Gastroesophageal sphincter (tissue), 3 donors: ENCODE measurements at regions not wholly inside any gene's neighbourhood (a gene's known extent, or its start where the extent isn't known, plus 50 kb on each side); places are given as distances from the start of the nearest gene placed in this dataset.

ENCODE experiments used
- CTCF ChIP-seq, 4 experiments: fragments of 200-600 bp in 2 of 4; fragments of 450-650 bp in 2 of 4; sonication (generic) in 1 of 4; IDR thresholded peaks; one replicate each; pipeline ENCODE4 v1.5.1; 2017 to 2019; ENCODE audit warnings: antibody characterized with exemption in 4 of 4, mild to moderate bottlenecking in 2 of 4, moderate library complexity in 2 of 4
- EP300 ChIP-seq: sonication (generic); formaldehyde crosslinking; IDR thresholded peaks from one replicate; pipeline ENCODE4 v1.6.1; 2017; ENCODE audit warnings: antibody characterized with exemption, mild to moderate bottlenecking
- POLR2A ChIP-seq, 2 donors: fragments of 450-650 bp; IDR thresholded peaks; one replicate each; pipeline ENCODE4 v1.6.1; 2017; ENCODE audit warnings: antibody characterized with exemption in 2 of 2, mild to moderate bottlenecking in 2 of 2, moderate library complexity in 1 of 2
- POLR2AphosphoS5 ChIP-seq: sonication (generic); formaldehyde crosslinking; IDR thresholded peaks from one replicate; pipeline ENCODE4 v1.6.1; 2017; ENCODE audit warnings: antibody characterized with exemption

GRCh38 chr9:1117439-1117838 lies 67.3 kb downstream of the DMRT2 start:
- TF ChIP-seq POLR2AphosphoS5, result no peak
- no peak for TF ChIP-seq CTCF (IDR thresholded peaks at IDR 0.05)
- TF ChIP-seq POLR2A (IDR thresholded peaks at IDR 0.05), result no peak
- no peak for TF ChIP-seq EP300
